ENCODE measurements at regions not wholly inside any gene's neighbourhood (a gene's known extent, or its start where the extent isn't known, plus 50 kb on each side); places are given as distances from the start of the nearest gene placed in this dataset.

DNA sequence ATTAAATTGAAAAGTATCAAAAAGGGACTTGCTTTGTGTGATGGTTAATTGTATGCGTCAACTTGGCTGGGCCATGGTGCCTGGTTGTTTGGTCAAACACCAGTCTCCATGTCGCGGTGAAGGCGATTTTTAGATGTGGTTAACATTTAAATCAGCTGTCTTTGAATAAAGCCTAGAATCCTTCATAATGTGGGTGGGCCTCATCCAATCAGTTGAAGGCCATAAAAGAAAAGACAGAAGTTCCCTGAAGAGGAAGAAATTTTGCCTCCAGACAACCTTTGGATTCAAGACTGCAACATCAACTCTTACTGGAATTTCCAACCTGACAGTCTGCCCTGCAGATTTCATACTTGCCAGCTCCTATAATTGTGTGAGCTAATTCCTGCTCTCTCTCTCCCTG, 160.5 kb downstream of the SH3BP4 start:
- TF ChIP-seq POLR2A (IDR thresholded peaks at IDR 0.05; ENCODE audit: low read depth, low read length) (no peak), POLR2AphosphoS5 (IDR thresholded peaks at IDR 0.05; ENCODE audit: low read depth, low read length) (no peak)
